ENCODE measurements at regions not wholly inside any gene's neighbourhood (a gene's known extent, or its start where the extent isn't known, plus 50 kb on each side); places are given as distances from the start of the nearest gene placed in this dataset.

GRCh38 chr4:20592013-20592412 lies 108.2 kb upstream of the PACRGL start:
- no peak for TF ChIP-seq CTCF (conservative IDR thresholded peaks at IDR 0.05; ENCODE audit: low read length)
- TF ChIP-seq EZH2phosphoT487 (IDR thresholded peaks at IDR 0.05; ENCODE audit: borderline replicate concordance, low read depth, low read length) = no peak

Data from OCI-LY7 (cell line).